ENCODE measurements at regions not wholly inside any gene's neighbourhood (a gene's known extent, or its start where the extent isn't known, plus 50 kb on each side); places are given as distances from the start of the nearest gene placed in this dataset.

GRCh38 chr20:23197836-23198235 lies 111.7 kb upstream of the CD93 start:
- Histone ChIP-seq H3K27ac (ENCODE audit: low read depth, low read length) (no peak overlapping the region), H3K9ac (ENCODE audit: low read length) (no peak overlapping the region), H3K27me3 (ENCODE audit: insufficient read depth, low read length) (peaks cover 4% of the 10 kb centered on the region), H3K36me3 (ENCODE audit: insufficient read depth, low read length) (no peaks in the 10 kb centered on the region), H3K4me1 (ENCODE audit: insufficient read depth, low read length) (no peaks in the 10 kb centered on the region), H2AFZ (ENCODE audit: low read depth, low read length) (no peak overlapping the region), H3K79me2 (ENCODE audit: insufficient read depth, low read length) (no peaks in the 10 kb centered on the region), H3K9me3 (ENCODE audit: insufficient read depth, low read depth, low read length) (no peaks in the 10 kb centered on the region), H3K4me2 (ENCODE audit: low read length) (no peak overlapping the region), H4K20me1 (ENCODE audit: insufficient read depth, low read length) (no peaks in the 10 kb centered on the region), H3K4me3 (ENCODE audit: insufficient read depth, low read depth, low read length) (no peak overlapping the region)
- H3K36me3 Mint-ChIP-seq (ENCODE audit: low read depth, unreplicated experiment): no peaks in the 10 kb centered on the region
- H3K4me3 Mint-ChIP-seq (ENCODE audit: unreplicated experiment): no peak overlapping the region
- no peak overlapping the region for H3K27ac Mint-ChIP-seq (ENCODE audit: unreplicated experiment)
- peaks cover 9% of the 10 kb centered on the region for H3K9me3 Mint-ChIP-seq (ENCODE audit: unreplicated experiment)
- DNase-seq (ENCODE audit: low read depth) (no peak), FAIRE-seq (no peak)
- peaks cover 36% of the 10 kb centered on the region for H3K27me3 Mint-ChIP-seq (ENCODE audit: low read depth, unreplicated experiment)
- H3K4me1 Mint-ChIP-seq (ENCODE audit: low read depth, unreplicated experiment): no peaks in the 10 kb centered on the region
- TF ChIP-seq EZH2 (IDR thresholded peaks at IDR 0.05; ENCODE audit: insufficient read depth, low read length): no peak
- TF ChIP-seq CTCF (IDR thresholded peaks at IDR 0.05; ENCODE audit: insufficient read depth, low read depth, low read length): no peak

GRCh38 chr20:23195636-23196035 lies 109.5 kb upstream of the CD93 start:
- DNase-seq (ENCODE audit: low read depth): no peak
- no peak overlapping the region for H3K4me3 Mint-ChIP-seq (ENCODE audit: unreplicated experiment)

More at GRCh38 chr20:23195636-23196035, 109.5 kb upstream of the CD93 start:
- Histone ChIP-seq H3K36me3 (ENCODE audit: insufficient read depth, low read length) (no peaks in the 10 kb centered on the region), H3K4me1 (ENCODE audit: insufficient read depth, low read length) (no peaks in the 10 kb centered on the region), H3K27ac (ENCODE audit: low read depth, low read length) (no peak overlapping the region), H3K4me3 (ENCODE audit: insufficient read depth, low read depth, low read length) (no peak overlapping the region), H3K9ac (ENCODE audit: low read length) (no peak overlapping the region), H3K4me2 (ENCODE audit: low read length) (no peak overlapping the region), H2AFZ (ENCODE audit: low read depth, low read length) (no peak overlapping the region), H3K27me3 (ENCODE audit: insufficient read depth, low read length) (peaks cover 3% of the 10 kb centered on the region), H3K79me2 (ENCODE audit: insufficient read depth, low read length) (no peaks in the 10 kb centered on the region), H3K9me3 (ENCODE audit: insufficient read depth, low read depth, low read length) (no peaks in the 10 kb centered on the region), H4K20me1 (ENCODE audit: insufficient read depth, low read length) (no peaks in the 10 kb centered on the region)
- TF ChIP-seq CTCF (IDR thresholded peaks at IDR 0.05; ENCODE audit: insufficient read depth, low read depth, low read length) (no peak), EZH2 (IDR thresholded peaks at IDR 0.05; ENCODE audit: insufficient read depth, low read length) (no peak)
- Mint-ChIP-seq H3K4me1 (ENCODE audit: low read depth, unreplicated experiment) (no peaks in the 10 kb centered on the region), H3K36me3 (ENCODE audit: low read depth, unreplicated experiment) (no peaks in the 10 kb centered on the region), H3K27me3 (ENCODE audit: low read depth, unreplicated experiment) (peaks cover 25% of the 10 kb centered on the region), H3K9me3 (ENCODE audit: unreplicated experiment) (peaks cover 9% of the 10 kb centered on the region), H3K27ac (ENCODE audit: unreplicated experiment) (no peak overlapping the region)
- no peak for FAIRE-seq
